ENCODE measurements at regions not wholly inside any gene's neighbourhood (a gene's known extent, or its start where the extent isn't known, plus 50 kb on each side); places are given as distances from the start of the nearest gene placed in this dataset.

DNA sequence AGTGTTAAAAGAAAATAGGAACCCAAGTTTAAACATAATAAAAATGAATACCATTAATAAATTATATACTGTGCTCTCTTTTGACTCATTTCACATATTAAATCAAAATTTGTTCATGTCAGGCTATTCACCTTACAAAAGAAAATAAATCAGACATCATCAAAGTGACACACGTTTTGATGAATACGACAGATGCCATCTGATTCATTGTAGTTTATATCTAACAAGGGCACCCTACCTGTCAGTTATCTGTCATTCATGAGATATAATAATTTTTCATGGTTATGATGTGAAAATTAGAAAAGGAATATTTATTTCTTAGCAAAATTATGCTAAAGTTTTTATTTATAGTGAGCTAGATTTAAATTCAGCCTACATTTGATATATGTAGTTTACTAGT, 188.1 kb upstream of the PCDH17 start:
- DNase-seq: no peak

DNA sequence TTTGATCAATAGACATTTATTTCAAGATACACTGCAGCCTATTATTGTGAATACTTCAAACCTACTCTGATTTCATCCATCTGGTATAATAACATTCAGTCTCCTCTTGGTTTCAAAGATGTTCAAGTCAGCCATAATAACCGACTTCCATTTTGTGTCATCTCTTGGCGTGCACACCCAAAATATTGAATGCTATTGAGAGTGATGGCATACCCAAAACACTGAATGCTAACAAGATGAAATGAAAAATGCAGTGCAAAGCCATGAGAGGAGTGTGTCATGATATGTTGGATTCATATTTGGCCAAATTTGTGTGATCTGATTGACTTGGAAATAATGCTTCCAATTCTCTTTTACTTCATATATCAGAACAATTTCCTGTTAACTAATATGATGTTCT, 181.2 kb upstream of the PCDH17 start:
- no peak for DNase-seq

DNA sequence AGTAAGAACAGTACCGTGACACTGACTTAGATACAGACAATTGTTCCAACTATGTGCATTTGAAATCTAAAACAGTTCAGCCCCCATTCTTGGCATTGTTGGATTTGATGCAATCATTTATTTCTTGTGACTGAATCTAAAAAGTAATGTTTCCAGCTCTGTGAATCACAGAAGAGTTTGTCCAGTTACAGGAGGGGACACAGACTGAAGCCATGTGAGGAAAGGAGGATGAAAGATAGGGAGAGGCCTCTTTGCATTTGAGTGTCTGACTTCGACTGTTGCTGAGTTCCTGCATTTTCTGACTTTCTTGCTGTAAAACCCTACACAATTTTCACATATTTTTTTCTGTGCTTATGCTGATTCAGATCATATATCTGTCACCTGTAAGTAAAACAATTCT, 179.3 kb upstream of the PCDH17 start:
- no peak for DNase-seq

DNA sequence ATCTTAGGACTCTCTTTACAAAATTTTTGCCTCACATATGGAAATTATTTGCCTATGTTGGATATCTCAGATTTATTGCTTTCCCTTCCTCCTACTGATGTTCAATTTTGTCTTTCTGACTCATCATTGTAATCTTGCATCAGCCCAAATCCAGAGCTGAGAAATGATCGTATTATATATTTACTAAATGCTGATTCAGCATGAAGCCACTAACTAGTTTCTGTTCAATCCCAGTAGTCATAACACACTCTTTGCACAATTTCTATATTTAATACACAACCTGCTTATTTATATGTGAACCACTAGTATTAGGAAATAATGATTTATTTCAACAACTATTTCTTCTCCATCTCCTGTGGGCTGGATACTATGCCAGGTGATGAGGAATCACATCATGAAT, 161.1 kb upstream of the PCDH17 start:
- DNase-seq: no peak

DNA sequence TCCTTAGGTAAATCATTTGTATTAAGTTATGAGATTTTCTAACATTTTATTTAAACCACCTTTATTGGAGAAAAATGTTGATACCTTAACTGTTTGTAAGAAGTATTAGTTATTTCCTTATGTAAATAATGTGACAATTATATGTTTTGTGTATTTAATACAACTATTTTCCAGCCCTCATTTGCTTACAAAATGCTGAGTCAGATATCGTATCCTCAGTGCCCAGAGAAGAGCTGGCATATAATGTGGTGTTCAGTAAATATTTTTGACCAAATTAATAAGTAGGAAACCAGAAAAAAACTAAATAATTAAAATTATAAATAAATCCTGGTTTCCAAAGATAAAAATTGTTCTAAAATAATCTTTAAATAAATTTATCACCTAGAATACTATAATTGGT, 140.2 kb upstream of the PCDH17 start:
- no peak for DNase-seq

DNA sequence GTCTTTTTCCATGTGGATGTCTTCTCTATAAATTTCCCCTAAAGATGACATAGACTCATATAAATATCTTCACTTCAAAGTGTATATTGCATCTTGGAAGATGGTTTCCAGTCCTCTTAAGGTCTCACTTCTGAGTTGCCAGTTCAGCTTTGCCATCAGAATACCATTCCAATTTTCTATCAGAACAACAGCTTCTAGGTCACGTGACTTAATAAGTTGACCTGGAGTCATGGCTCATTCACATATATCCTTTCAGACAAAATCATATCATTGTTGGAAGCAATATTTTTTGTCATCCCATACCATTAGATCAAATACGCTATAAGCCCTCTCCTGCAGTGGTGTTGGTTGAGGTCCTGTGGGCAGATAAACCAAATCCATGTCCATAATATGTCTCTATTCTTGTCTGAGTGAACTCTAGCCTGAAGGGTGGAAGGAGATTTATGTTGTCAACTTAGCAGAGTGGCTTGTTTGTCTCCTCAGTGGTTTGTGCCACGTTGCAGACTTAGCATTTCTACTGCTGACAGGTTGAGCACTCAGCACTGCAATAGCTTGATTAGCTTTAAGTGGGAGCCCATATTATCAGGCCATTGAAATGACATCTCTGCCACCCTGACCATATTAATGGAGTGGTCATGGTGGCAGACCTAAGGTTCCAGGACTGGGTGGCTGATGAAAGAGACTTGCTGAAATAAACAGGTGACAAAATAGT, 123.6 kb upstream of the PCDH17 start:
- no peak for DNase-seq

DNA sequence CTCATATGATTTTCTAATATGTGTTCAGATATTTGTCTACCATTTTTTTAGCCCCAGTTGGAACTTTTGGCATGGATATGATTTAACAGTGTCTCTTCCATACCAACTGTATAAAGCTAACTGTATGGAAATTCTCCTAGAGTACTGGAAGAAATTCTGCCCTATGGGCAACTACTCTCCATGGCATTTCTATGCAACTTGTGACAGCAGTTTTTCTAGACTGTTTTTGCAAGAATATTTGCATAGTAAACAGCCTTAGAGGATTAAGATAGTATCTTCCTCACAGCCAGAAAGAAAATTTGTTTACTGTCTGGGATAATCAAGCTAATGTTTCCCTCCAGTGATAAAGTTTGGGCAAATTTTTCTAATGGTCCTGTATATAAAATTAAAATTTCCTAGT, 119.9 kb upstream of the PCDH17 start:
- DNase-seq: no peak

DNA sequence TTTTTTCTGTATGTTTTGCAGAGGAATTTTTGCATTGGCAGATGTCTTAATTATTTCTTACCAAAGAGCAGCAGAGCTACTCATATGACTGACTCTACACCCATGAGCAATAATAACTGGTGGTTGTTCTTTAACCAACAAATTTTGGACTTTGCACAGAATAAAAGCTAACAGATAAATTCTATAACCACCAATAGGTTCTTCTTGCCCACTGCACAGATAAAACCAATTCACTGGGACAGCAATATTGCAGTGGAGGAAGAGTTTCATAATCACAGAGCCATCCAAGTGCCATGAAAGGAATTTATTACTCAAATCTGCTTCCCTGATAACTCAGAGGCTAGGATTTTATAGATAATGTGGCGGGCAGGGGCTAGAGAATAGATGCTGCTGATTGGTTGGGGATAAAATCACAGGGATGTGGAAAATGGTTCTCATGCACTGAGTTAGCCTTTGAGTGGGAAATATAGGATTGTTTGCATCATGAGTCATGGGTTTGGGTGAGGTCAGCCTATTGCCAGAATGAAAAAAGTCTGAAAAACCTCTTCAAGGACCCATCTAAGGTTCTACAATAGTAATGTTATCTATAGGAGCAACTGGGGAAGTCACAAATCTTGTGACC, 104.3 kb upstream of the PCDH17 start:
- no peak for DNase-seq

DNA sequence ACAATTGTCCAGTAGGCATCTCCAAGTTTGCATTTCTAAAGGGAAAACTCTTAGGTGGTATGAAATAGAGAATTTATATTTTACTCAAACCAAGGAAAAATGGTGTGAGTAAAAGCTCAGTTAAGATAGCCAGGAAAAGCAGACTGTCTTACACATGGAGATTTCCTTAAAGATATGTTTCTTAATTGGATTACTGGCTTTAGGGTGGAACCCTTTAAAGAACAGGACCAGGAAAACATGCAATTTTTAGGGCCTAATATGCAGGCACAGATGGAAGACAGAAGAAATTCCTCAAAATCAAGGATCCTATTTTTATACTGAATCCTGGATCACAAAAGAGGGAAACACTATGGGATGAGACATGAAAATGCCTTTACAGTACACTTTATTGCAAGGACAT, 100.3 kb upstream of the PCDH17 start:
- DNase-seq: no peak

DNA sequence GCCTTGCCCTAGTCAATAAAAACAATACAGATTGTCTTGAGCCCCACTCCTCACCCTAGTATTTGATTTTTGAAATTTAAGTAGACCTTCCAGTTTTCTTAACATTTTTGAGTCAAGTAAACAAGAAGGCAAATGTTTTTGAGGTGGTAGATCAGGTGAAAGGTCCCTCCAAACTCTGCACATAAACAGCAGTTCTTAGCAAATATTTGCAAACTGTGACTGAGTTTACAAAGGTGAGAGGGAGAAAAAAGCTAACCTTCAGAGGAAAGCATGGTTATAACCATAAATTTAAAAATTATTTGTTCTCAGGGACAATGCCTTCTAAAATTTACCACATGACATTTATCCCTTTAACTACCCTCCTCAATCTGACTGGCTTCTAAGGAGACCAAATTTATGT, 84.6 kb upstream of the PCDH17 start:
- DNase-seq: no peak

DNA sequence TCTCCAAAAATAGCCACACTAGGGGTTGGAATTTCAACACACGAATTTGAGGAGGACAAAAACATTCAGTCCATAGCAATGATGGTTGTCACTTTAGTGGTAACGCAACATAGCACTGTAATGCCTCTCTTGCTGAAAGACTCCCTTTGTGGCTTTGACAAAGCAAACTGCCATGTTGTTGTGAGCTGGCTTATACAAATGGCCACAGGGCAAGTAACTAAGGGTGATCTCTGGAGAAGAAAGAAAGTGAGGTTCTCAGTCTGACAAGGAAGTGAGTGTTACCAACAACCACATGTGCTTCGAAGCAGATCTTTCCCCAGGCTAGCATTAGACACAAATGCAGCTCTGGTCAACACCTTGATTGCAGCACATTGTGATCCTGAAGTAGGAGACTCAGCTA, 79.1 kb upstream of the PCDH17 start:
- DNase-seq: no peak

DNA sequence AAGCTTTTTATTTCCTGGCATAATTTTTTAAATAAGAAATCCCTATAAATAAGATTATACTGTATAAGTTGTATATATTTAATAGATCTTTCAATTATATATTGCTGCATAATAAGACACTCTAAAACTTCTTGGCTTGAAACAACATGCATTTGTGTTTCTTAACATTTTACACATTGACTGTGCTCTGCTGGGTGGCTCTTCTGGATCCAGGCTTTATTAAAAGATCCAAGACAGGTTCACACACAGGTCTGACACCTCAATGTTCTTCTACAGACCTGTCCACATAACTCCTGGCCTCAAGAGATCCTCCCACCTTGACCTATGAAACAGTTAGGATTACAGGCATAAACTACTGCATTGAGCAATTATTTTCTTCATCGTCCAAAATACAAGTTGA, 77.6 kb upstream of the PCDH17 start:
- no peak for DNase-seq

DNA sequence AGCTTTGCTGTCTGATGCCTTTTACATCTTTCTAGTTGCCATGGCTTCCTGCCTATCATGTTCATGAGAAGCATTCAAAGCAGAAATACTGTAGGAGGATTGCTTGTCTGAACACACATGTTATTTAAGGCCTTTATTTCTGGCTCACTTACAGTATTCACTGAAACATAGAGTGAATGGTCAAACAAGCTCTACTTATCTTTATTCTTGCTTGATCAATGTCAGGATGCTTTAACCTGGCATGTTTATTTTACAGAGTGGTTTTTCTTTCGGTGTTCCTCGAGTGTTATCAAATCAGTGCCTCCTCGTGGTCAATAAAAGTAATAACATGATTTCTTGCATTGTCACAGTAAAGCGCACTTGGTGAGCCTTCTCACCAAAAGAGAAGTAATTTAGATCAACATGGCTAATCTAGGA, 73.5 kb upstream of the PCDH17 start:
- DNase-seq: peak in 1 of 2 donors; percentile 17

DNA sequence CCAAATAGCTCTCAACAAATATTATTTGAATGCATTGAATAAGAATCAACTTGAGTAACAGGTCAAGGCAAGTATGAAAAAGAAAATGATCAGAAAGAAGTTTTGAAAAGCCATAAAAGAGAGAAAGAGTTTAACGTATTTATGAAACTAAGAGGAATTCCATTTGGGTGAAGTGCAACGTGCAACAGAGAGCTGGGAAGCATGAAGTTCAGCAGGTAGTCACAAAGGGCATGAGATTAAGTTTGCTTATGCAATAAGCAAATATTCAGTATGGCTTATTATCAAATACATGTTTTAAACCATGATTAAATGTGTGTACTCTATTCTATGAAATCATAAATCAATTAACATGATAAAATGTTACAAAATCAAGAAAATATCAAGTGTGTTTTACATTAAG, 62.7 kb upstream of the PCDH17 start:
- DNase-seq: no peak

DNA sequence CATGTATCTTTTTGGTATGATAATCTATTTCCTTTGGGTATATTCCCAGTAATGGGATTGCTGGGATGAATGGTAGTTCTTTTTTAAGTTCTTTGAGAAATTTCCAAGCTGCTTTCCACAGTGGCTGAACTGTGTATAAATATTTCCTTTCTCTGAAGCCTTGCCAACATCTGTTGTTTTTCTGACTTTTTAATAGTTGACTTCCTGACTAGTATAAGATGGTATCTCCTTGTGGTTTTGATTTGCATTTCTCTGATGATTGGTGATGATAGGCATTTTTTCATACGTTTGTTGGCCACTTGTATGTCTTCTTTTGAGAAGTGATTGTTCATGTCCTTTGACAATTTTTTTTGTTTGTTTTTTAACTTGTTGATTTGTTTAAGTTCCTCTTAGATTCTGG, 61.6 kb upstream of the PCDH17 start:
- DNase-seq: no peak
